GM12891 (cell line): ENCODE measurements at regions not wholly inside any gene's neighbourhood (a gene's known extent, or its start where the extent isn't known, plus 50 kb on each side); places are given as distances from the start of the nearest gene placed in this dataset.

ENCODE experiments used
- POLR2A ChIP-seq: IDR thresholded peaks from 2 replicates; pipeline ENCODE4 v1.6.1; 2011; ENCODE audit warnings: low read depth, low read length, control low read depth
- POLR2AphosphoS5 ChIP-seq: IDR thresholded peaks from 2 replicates; pipeline ENCODE4 v1.6.1; 2011; ENCODE audit warnings: low read depth, low read length, control low read depth
- POU2F2 ChIP-seq: IDR thresholded peaks from 2 replicates; pipeline ENCODE4 v1.6.1; 2011; ENCODE audit warnings: low read depth, mild to moderate bottlenecking, control low read depth, low read length, moderate library complexity
- SPI1 ChIP-seq: IDR thresholded peaks from 2 replicates; pipeline ENCODE4 v1.6.1; 2011; ENCODE audit warnings: low read depth, low read length, control low read depth
- TAF1 ChIP-seq: IDR thresholded peaks from 2 replicates; pipeline ENCODE4 v1.6.1; 2011; ENCODE audit warnings: low read depth, low read length, control low read depth

DNA sequence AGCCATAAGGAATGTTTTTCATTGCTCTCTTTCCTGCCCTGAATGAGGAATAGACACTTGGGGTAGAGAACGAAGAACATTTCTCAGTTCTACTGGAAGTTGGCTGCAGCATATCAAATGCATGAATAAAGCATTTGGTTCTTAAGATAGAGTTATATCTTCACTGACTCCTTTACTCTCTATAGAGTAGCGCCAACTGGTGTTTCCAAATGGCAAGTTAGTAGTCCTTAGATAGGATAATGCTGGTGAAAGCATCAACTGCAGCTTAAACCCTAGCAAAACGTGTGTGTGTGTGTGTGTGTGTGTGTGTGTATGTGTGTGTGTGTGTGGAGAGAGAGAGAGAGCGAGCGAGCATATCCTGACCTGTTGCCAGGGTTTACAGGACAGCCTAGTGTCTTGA is 62.2 kb upstream of the FRMPD4 start:
- TF ChIP-seq POU2F2 (no peak), POLR2AphosphoS5 (no peak), POLR2A (no peak), TAF1 (no peak), SPI1 (no peak)
